ENCODE measurements at regions not wholly inside any gene's neighbourhood (a gene's known extent, or its start where the extent isn't known, plus 50 kb on each side); places are given as distances from the start of the nearest gene placed in this dataset.
A peak's percentile ranks its signal among the peaks of the same experiment; 100 is the strongest.
"Not testable (repeated sequence)": the region's sequence is repeated elsewhere in the genome, so short reads cannot be mapped to it uniquely, and the experiment has no call there.

GRCh38 chr17:68141050-68141449 lies 105.5 kb downstream of the KPNA2 start:
- DNase-seq (ENCODE audit: low read depth) = no peak

- DNase-seq (ENCODE audit: low read depth) = no peak
Measured at GRCh38 chr17:68142595-68142994, 105.2 kb upstream of the AMZ2 start.

- DNase-seq (ENCODE audit: low read depth) = no peak
Measured at GRCh38 chr17:68143425-68143824, 104.4 kb upstream of the AMZ2 start.

- no peak for DNase-seq (ENCODE audit: low read depth)
Measured at GRCh38 chr17:68145088-68145487, 102.8 kb upstream of the AMZ2 start.

GRCh38 chr17:68148936-68149335 lies 98.9 kb upstream of the AMZ2 start:
- no peak for DNase-seq (ENCODE audit: low read depth)

- DNase-seq (ENCODE audit: low read depth) = no peak
Measured at GRCh38 chr17:68152161-68152571, 95.7 kb upstream of the AMZ2 start.

- no peak for DNase-seq (ENCODE audit: low read depth)
Measured at GRCh38 chr17:68155692-68156091, 92.2 kb upstream of the AMZ2 start.

- DNase-seq (ENCODE audit: low read depth) = no peak
Measured at GRCh38 chr17:68161644-68162428, 86.0 kb upstream of the AMZ2 start.

GRCh38 chr17:68168273-68169164 lies 79.3 kb upstream of the AMZ2 start:
- not testable (repeated sequence) for DNase-seq (ENCODE audit: low read depth)

GRCh38 chr17:68169165-68169821 lies 78.5 kb upstream of the AMZ2 start:
- DNase-seq (ENCODE audit: low read depth) = not testable (repeated sequence)

GRCh38 chr17:68169840-68170239 lies 78.0 kb upstream of the AMZ2 start:
- no peak for DNase-seq (ENCODE audit: low read depth)

GRCh38 chr17:68170246-68170645 lies 77.6 kb upstream of the AMZ2 start:
- no peak for DNase-seq (ENCODE audit: low read depth)

GRCh38 chr17:68172461-68172954 lies 75.3 kb upstream of the AMZ2 start:
- peak; percentile 20 for DNase-seq (ENCODE audit: low read depth)

GRCh38 chr17:68175416-68175815 lies 72.4 kb upstream of the AMZ2 start:
- DNase-seq (ENCODE audit: low read depth) = no peak

GRCh38 chr17:68175905-68176304 lies 71.9 kb upstream of the AMZ2 start:
- no peak for DNase-seq (ENCODE audit: low read depth)

GRCh38 chr17:68176718-68177117 lies 71.1 kb upstream of the AMZ2 start:
- DNase-seq (ENCODE audit: low read depth) = no peak

GRCh38 chr17:68178831-68179230 lies 69.0 kb upstream of the AMZ2 start:
- no peak for DNase-seq (ENCODE audit: low read depth)

GRCh38 chr17:68179236-68179925 lies 68.5 kb upstream of the AMZ2 start:
- DNase-seq (ENCODE audit: low read depth) = no peak

GRCh38 chr17:68179926-68180285 lies 67.9 kb upstream of the AMZ2 start:
- DNase-seq (ENCODE audit: low read depth) = no peak

GRCh38 chr17:68182011-68182306 lies 65.9 kb upstream of the AMZ2 start:
- DNase-seq (ENCODE audit: low read depth) = no peak

- no peak for DNase-seq (ENCODE audit: low read depth)
Measured at GRCh38 chr17:68182940-68183551, 64.8 kb upstream of the AMZ2 start.

- DNase-seq (ENCODE audit: low read depth) = no peak
Measured at GRCh38 chr17:68184141-68184571, 63.7 kb upstream of the AMZ2 start.

Data from GM04504 (cell line).